IPS-NIHi7 (cell line): ENCODE measurements at regions not wholly inside any gene's neighbourhood (a gene's known extent, or its start where the extent isn't known, plus 50 kb on each side); places are given as distances from the start of the nearest gene placed in this dataset.

ENCODE experiments used
- DNase-seq: peaks from one replicate; pipeline ENCODE4 v3.0.0; 2012; ENCODE audit warnings: mixed read lengths; ENCODE audit errors: extremely low spot score

GRCh38 chr1:188846468-188846867 is 1631.2 kb downstream of the BRINP3 start:
- no peak for DNase-seq

GRCh38 chr1:188857526-188858087 is 1620.1 kb downstream of the BRINP3 start:
- no peak for DNase-seq

GRCh38 chr1:188867614-188868013 is 1610.0 kb downstream of the BRINP3 start:
- DNase-seq = no peak

- no peak for DNase-seq
Measured at GRCh38 chr1:188871164-188871563, 1606.5 kb downstream of the BRINP3 start.

GRCh38 chr1:188872376-188872775 is 1605.3 kb downstream of the BRINP3 start:
- DNase-seq = no peak

GRCh38 chr1:188877668-188878067 is 1600.0 kb downstream of the BRINP3 start:
- DNase-seq = no peak

- no peak for DNase-seq
Measured at GRCh38 chr1:188888386-188888785, 1589.3 kb downstream of the BRINP3 start.

- DNase-seq = no peak
Measured at GRCh38 chr1:188889166-188889565, 1588.5 kb downstream of the BRINP3 start.

- no peak for DNase-seq
Measured at GRCh38 chr1:188891958-188892357, 1585.7 kb downstream of the BRINP3 start.

GRCh38 chr1:188895611-188896010 is 1582.1 kb downstream of the BRINP3 start:
- no peak for DNase-seq

GRCh38 chr1:188903241-188903640 is 1574.4 kb downstream of the BRINP3 start:
- no peak for DNase-seq

- DNase-seq = peak; percentile 6
Measured at GRCh38 chr1:188904201-188904600, 1573.5 kb downstream of the BRINP3 start.

GRCh38 chr1:188906921-188907641 is 1570.6 kb downstream of the BRINP3 start:
- no peak for DNase-seq

- no peak for DNase-seq
Measured at GRCh38 chr1:188930382-188930781, 1547.3 kb downstream of the BRINP3 start.

- no peak for DNase-seq
Measured at GRCh38 chr1:188931506-188931905, 1546.2 kb downstream of the BRINP3 start.

- no peak for DNase-seq
Measured at GRCh38 chr1:188937965-188938551, 1539.6 kb downstream of the BRINP3 start.

GRCh38 chr1:188941986-188942385 is 1535.7 kb downstream of the BRINP3 start:
- peak; percentile 12 for DNase-seq

GRCh38 chr1:188949701-188950100 is 1528.0 kb downstream of the BRINP3 start:
- no peak for DNase-seq

GRCh38 chr1:188958461-188959115 is 1519.1 kb downstream of the BRINP3 start:
- peak; percentile 16 for DNase-seq

- peak; percentile 16 for DNase-seq
Measured at GRCh38 chr1:188986745-188987417, 1490.8 kb downstream of the BRINP3 start.

GRCh38 chr1:188988589-188988988 is 1489.1 kb downstream of the BRINP3 start:
- no peak for DNase-seq
